ENCODE measurements at regions not wholly inside any gene's neighbourhood (a gene's known extent, or its start where the extent isn't known, plus 50 kb on each side); places are given as distances from the start of the nearest gene placed in this dataset.

GRCh38 chr19:42658076-42658475 is 63.4 kb upstream of the CEACAM8 start:
- no peak for TF ChIP-seq NPAS2 (CRISPR knock-in tag; IDR thresholded peaks at IDR 0.05; ENCODE audit: borderline replicate concordance)
- TF ChIP-seq EP300 (IDR thresholded peaks at IDR 0.05), result no peak
- no peak for TF ChIP-seq POLR2A (IDR thresholded peaks at IDR 0.05; ENCODE audit: low read length)
- TF ChIP-seq CTCF (IDR thresholded peaks at IDR 0.05), result no peak
- no peak for TF ChIP-seq CBX8 (IDR thresholded peaks at IDR 0.05)
- TF ChIP-seq CHD4 (IDR thresholded peaks at IDR 0.05; ENCODE audit: borderline replicate concordance), result no peak
- no peak for TF ChIP-seq SMC3 (IDR thresholded peaks at IDR 0.05)
- TF ChIP-seq MAZ (IDR thresholded peaks at IDR 0.05; ENCODE audit: borderline replicate concordance, low read depth, low read length), result no peak
- TF ChIP-seq RAD21 (conservative IDR thresholded peaks at IDR 0.05 in 1 of 2, IDR thresholded peaks at IDR 0.05 in 1 of 2), result no peak
- no peak for TF ChIP-seq KDM5A (IDR thresholded peaks at IDR 0.05)
- TF ChIP-seq JUNB (IDR thresholded peaks at IDR 0.05), result no peak
- no peak for TF ChIP-seq PBX3 (IDR thresholded peaks at IDR 0.05)
- no peak for TF ChIP-seq MAFK (IDR thresholded peaks at IDR 0.05; ENCODE audit: partially characterized antibody)

Data from A549 (cell line).